H1 (cell line): ENCODE measurements at regions not wholly inside any gene's neighbourhood (a gene's known extent, or its start where the extent isn't known, plus 50 kb on each side); places are given as distances from the start of the nearest gene placed in this dataset.
A peak's percentile ranks its signal among the peaks of the same experiment; 100 is the strongest.

ENCODE experiments used
- CTCF ChIA-PET: fragments of 300-600 bp; sonication (Branson Sonifier 250); formaldehyde crosslinking; loops from one replicate; lab custom pipeline; 2021; ENCODE audit not compliant: partially characterized antibody; lab: Charles Lee
- POLR2A ChIA-PET: fragments of 300-600 bp; sonication (Branson Sonifier 250); formaldehyde crosslinking; loops from one replicate; lab custom pipeline; 2021; ENCODE audit warnings: inconsistent platforms; ENCODE audit not compliant: partially characterized antibody; lab: Charles Lee
- DNase-seq, 2 experiments: peaks; one replicate each; pipeline versions ENCODE4 v3.0.0 to v3.0.0-alpha.2; 2010 to 2022; ENCODE audit warnings: low spot score in 2 of 2, low read depth in 1 of 2, mixed read lengths in 1 of 2
- FAIRE-seq: peaks from 2 replicates; lab custom pipeline; 2011; peaks lifted over from hg19 to GRCh38; lab: Jason Lieb, UNC
- H2AFZ ChIP-seq: 2 replicates; pipeline ENCODE4 v1.8.1; 2012; ENCODE audit warnings: low read length, inconsistent platforms
- H2AK5ac ChIP-seq: 2 replicates; pipeline ENCODE4 v1.6.1; 2013; ENCODE audit warnings: low read depth, low read length
- H2BK120ac ChIP-seq: replicated peaks from 2 replicates; pipeline ENCODE3; 2013; ENCODE audit warnings: low read depth, low read length, inconsistent platforms
- H2BK12ac ChIP-seq: 2 replicates; pipeline ENCODE4 v1.6.1; 2013; ENCODE audit warnings: low read depth, low read length
- H2BK15ac ChIP-seq: 2 replicates; pipeline ENCODE4 v1.6.1; 2013; ENCODE audit warnings: low read length
- H2BK20ac ChIP-seq: 2 replicates; pipeline ENCODE4 v1.6.1; 2013; ENCODE audit warnings: low read length
- H2BK5ac ChIP-seq: 2 replicates; pipeline ENCODE4 v1.6.1; 2013; ENCODE audit warnings: low read depth, low read length
- H3K14ac ChIP-seq: 2 replicates; pipeline ENCODE4 v1.6.1; 2013; ENCODE audit warnings: inconsistent platforms; ENCODE audit not compliant: insufficient read length
- H3K18ac ChIP-seq: 2 replicates; pipeline ENCODE4 v1.6.1; 2013; ENCODE audit warnings: low read length; ENCODE audit errors: extremely low read depth
- H3K23ac ChIP-seq: 2 replicates; pipeline ENCODE4 v1.6.1; 2013; ENCODE audit warnings: inconsistent platforms; ENCODE audit not compliant: insufficient read length
- H3K23me2 ChIP-seq: 2 replicates; pipeline ENCODE4 v1.6.1; 2013; ENCODE audit warnings: low read depth, low read length
- H3K27ac ChIP-seq: 2 replicates; pipeline ENCODE4 v1.6.1; 2011; ENCODE audit warnings: low read depth, low read length, inconsistent platforms
- H3K27me3 ChIP-seq, 4 experiments: replicated peaks in 1 of 4; 1 replicate in 1 of 4; 2 replicates in 3 of 4; pipeline versions ENCODE4 v1.6.1 to v1.8.1; 2011 to 2013; ENCODE audit warnings: low read length in 3 of 4, mild to moderate bottlenecking in 3 of 4, inconsistent platforms in 2 of 4, mixed read lengths in 2 of 4, moderate library complexity in 1 of 4; ENCODE audit not compliant: control insufficient read depth in 3 of 4, insufficient read depth in 3 of 4; ENCODE audit errors: extremely low read depth in 1 of 4
- H3K36me3 ChIP-seq, 4 experiments: 2 replicates each; pipeline versions ENCODE4 v1.6.1 to v1.8.1; 2011 to 2013; ENCODE audit warnings: mild to moderate bottlenecking in 4 of 4, low read length in 3 of 4, moderate library complexity in 2 of 4, control low read depth in 1 of 4, inconsistent platforms in 1 of 4; ENCODE audit not compliant: insufficient read depth in 4 of 4, control insufficient read depth in 2 of 4
- H3K4ac ChIP-seq: replicated peaks from 2 replicates; pipeline ENCODE3; 2013; ENCODE audit warnings: low read length, low read depth, mixed read lengths, inconsistent platforms; ENCODE audit not compliant: insufficient read length
- H3K4me1 ChIP-seq, 4 experiments: replicated peaks in 1 of 4; 1 replicate in 1 of 4; 2 replicates in 3 of 4; pipeline versions ENCODE4 v1.6.1 to v1.8.1; 2011 to 2013; ENCODE audit warnings: low read length in 3 of 4, inconsistent platforms in 2 of 4, mixed read lengths in 1 of 4; ENCODE audit not compliant: insufficient read depth in 4 of 4, control insufficient read depth in 3 of 4
- H3K4me2 ChIP-seq, 2 experiments: 2 replicates each; pipeline versions ENCODE4 v1.6.1 to v1.8.1; 2011 to 2013; ENCODE audit warnings: low read depth in 2 of 2, low read length in 2 of 2, control low read depth in 1 of 2, inconsistent platforms in 1 of 2, mild to moderate bottlenecking in 1 of 2; ENCODE audit not compliant: insufficient read depth in 1 of 2
- H3K4me3 ChIP-seq, 4 experiments: fragments of 200-600, 300-600 bp in 1 of 4; sonication (generic), shearing (Covaris generic), sonication (Bioruptor Twin) in 1 of 4; 2 replicates each; pipeline versions ENCODE4 v1.5.1 to v1.8.1; 2011 to 2016; ENCODE audit warnings: low read length in 4 of 4, low read depth in 3 of 4, control low read depth in 2 of 4, inconsistent platforms in 2 of 4, mild to moderate bottlenecking in 2 of 4, mixed read lengths in 1 of 4, moderate library complexity in 1 of 4; ENCODE audit not compliant: insufficient read depth in 2 of 4; ENCODE audit errors: extremely low read depth in 1 of 4
- H3K56ac ChIP-seq: replicated peaks from 2 replicates; pipeline ENCODE3; 2013; ENCODE audit warnings: low read depth, mild to moderate bottlenecking, mixed read lengths, low read length, inconsistent platforms; ENCODE audit not compliant: insufficient read length
- H3K79me1 ChIP-seq: 2 replicates; pipeline ENCODE4 v1.6.1; 2013; ENCODE audit warnings: low read depth, low read length, control low read depth
- H3K79me2 ChIP-seq, 2 experiments: 2 replicates each; pipeline versions ENCODE4 v1.6.1 to v1.8.1; 2012 to 2013; ENCODE audit warnings: low read length in 2 of 2, mild to moderate bottlenecking in 2 of 2, inconsistent platforms in 1 of 2; ENCODE audit not compliant: insufficient read depth in 2 of 2, control insufficient read depth in 1 of 2
- H3K9ac ChIP-seq, 4 experiments: replicated peaks in 1 of 4; 1 replicate in 1 of 4; 2 replicates in 3 of 4; pipeline versions ENCODE4 v1.6.1 to v1.8.1; 2011 to 2013; ENCODE audit warnings: low read depth in 3 of 4, low read length in 3 of 4, control low read depth in 2 of 4, mild to moderate bottlenecking in 2 of 4, moderate library complexity in 2 of 4, inconsistent platforms in 1 of 4; ENCODE audit errors: extremely low read depth in 1 of 4
- H3K9me3 ChIP-seq, 2 experiments: 2 replicates each; pipeline versions ENCODE4 v1.6.1 to v1.8.1; 2012 to 2013; ENCODE audit warnings: mild to moderate bottlenecking in 2 of 2, moderate library complexity in 2 of 2, control low read depth in 1 of 2, inconsistent platforms in 1 of 2, low read depth in 1 of 2, low read length in 1 of 2, mixed read lengths in 1 of 2; ENCODE audit not compliant: insufficient read depth in 2 of 2
- H4K20me1 ChIP-seq, 2 experiments: replicated peaks in 1 of 2; 2 replicates each; pipeline versions ENCODE3 to v1.8.1; 2011 to 2013; ENCODE audit warnings: inconsistent platforms in 2 of 2, low read length in 2 of 2, mild to moderate bottlenecking in 1 of 2; ENCODE audit not compliant: insufficient read depth in 2 of 2, control insufficient read depth in 1 of 2
- H4K5ac ChIP-seq: 2 replicates; pipeline ENCODE4 v1.6.1; 2013; ENCODE audit warnings: low read length, low read depth, mixed read lengths, inconsistent platforms; ENCODE audit not compliant: insufficient read length
- H4K8ac ChIP-seq: 2 replicates; pipeline ENCODE4 v1.8.0; 2013; ENCODE audit warnings: mild to moderate bottlenecking, moderate library complexity, low read length, inconsistent platforms; ENCODE audit not compliant: insufficient read depth; ENCODE audit errors: extremely low read depth
- H4K91ac ChIP-seq: replicated peaks from 2 replicates; pipeline ENCODE3; 2013; ENCODE audit warnings: low read length, mixed read lengths, inconsistent platforms; ENCODE audit not compliant: insufficient read length
- E2F6 ChIP-seq: IDR thresholded peaks from 2 replicates; pipeline ENCODE4 v1.6.1; 2012; ENCODE audit warnings: inconsistent platforms
- HDAC6 ChIP-seq: IDR thresholded peaks from one replicate; pipeline ENCODE4 v1.7.1; 2012; ENCODE audit warnings: low read depth, mild to moderate bottlenecking, inconsistent platforms, low read length, moderate library complexity
- WGBS, 2 experiments: shearing (Covaris generic) in 1 of 2; methylation state at CpG; one replicate each; pipeline versions ENCODE4 v1.1.6 to v1.1.7; 2013 to 2015; ENCODE audit warnings: low lambda C conversion rate in 2 of 2, mixed read lengths in 2 of 2, inconsistent platforms in 1 of 2, low coverage in 1 of 2, missing lambda C conversion rate in 1 of 2; ENCODE audit not compliant: insufficient replicate concordance in 2 of 2, insufficient coverage in 1 of 2, insufficient read length in 1 of 2; ENCODE audit errors: extremely low coverage in 1 of 2, missing lambda C conversion rate in 1 of 2; 5-methylcytosine and 5-hydroxymethylcytosine counted together

DNA sequence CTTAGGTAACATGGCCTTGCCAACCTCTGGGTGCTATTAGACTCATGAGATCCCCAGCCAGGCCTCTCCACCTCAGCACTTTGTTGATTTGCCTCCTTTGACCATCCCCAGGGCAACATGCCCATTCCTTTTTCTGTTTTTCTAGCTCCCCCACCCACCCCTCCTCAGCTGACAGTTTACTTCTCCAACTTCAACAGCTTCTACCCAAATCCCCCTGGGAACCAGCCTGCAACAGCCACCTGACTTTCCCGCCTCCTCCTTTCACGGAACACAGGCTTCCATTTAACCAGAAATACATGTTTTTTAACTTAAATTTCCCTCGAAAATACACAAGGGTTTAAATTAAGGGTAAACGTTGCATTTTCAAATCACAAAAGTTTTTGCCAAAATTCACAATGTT is 117.3 kb downstream of the DLEU7 start:
- H4K8ac ChIP-seq = no peak overlapping the region
- H3K9me3 ChIP-seq = peaks cover 6% of the 10 kb centered on the region in 2 experiments
- H3K23ac ChIP-seq = no peak overlapping the region
- no peak overlapping the region for H3K56ac ChIP-seq
- POLR2A ChIA-PET = no interaction called here
- no peak overlapping the region for H4K5ac ChIP-seq
- no peak for DNase-seq
- no peak overlapping the region for H2AK5ac ChIP-seq
- no peaks in the 10 kb centered on the region for H3K27me3 ChIP-seq
- no peak overlapping the region for H3K14ac ChIP-seq
- no peak overlapping the region for H2AFZ ChIP-seq
- peak; percentile 63 for TF ChIP-seq E2F6
- TF ChIP-seq HDAC6 = no peak
- H2BK20ac ChIP-seq = no peak overlapping the region
- CTCF ChIA-PET = no interaction called here
- peaks cover 0 to 3% (median 0%) of the 10 kb centered on the region in 4 experiments; a peak in 1 of 8 replicates for H3K36me3 ChIP-seq
- FAIRE-seq = no peak
- H2BK120ac ChIP-seq = no peak overlapping the region
- no peak overlapping the region for H2BK15ac ChIP-seq
- H4K20me1 ChIP-seq = no peaks in the 10 kb centered on the region
- H3K9ac ChIP-seq = no peak overlapping the region
- no peak overlapping the region for H3K18ac ChIP-seq
- H4K91ac ChIP-seq = no peak overlapping the region
- no peak overlapping the region for H2BK5ac ChIP-seq
- no peaks in the 10 kb centered on the region for H3K4me1 ChIP-seq
- WGBS, 2 experiments = 91% methylated on average over 4 of the region's 4 CpGs; no CpG with 5 or more reads in 1 of the 2 experiments
- H3K79me2 ChIP-seq = no peaks in the 10 kb centered on the region
- H3K4ac ChIP-seq = no peak overlapping the region
- no peaks in the 10 kb centered on the region for H3K79me1 ChIP-seq
- H3K4me3 ChIP-seq = no peak overlapping the region
- H3K4me2 ChIP-seq = no peak overlapping the region
- H3K23me2 ChIP-seq = no peaks in the 10 kb centered on the region
- H3K27ac ChIP-seq = no peak overlapping the region
- no peak overlapping the region for H2BK12ac ChIP-seq
